Neural progenitor cell (in vitro differentiated cells): ENCODE measurements at regions not wholly inside any gene's neighbourhood (a gene's known extent, or its start where the extent isn't known, plus 50 kb on each side); places are given as distances from the start of the nearest gene placed in this dataset.

ENCODE experiments used
- EZH2 ChIP-seq: fragments of 200-600 bp; sonication (generic); IDR thresholded peaks from 2 replicates; pipeline ENCODE4 v1.6.1; 2017; ENCODE audit warnings: antibody characterized with exemption, mild to moderate bottlenecking, moderate library complexity
- EZH2phosphoT487 ChIP-seq: fragments of 200-600 bp; sonication (generic); IDR thresholded peaks from 2 replicates; pipeline ENCODE4 v1.6.1; 2017; ENCODE audit warnings: antibody characterized with exemption
- TF ChIP-seq, protein P1 (sequence below): fragments of 200-600 bp; sonication (generic); IDR thresholded peaks from 2 replicates; pipeline ENCODE4 v1.5.1; 2017; ENCODE audit warnings: antibody characterized with exemption, mild to moderate bottlenecking

DNA sequence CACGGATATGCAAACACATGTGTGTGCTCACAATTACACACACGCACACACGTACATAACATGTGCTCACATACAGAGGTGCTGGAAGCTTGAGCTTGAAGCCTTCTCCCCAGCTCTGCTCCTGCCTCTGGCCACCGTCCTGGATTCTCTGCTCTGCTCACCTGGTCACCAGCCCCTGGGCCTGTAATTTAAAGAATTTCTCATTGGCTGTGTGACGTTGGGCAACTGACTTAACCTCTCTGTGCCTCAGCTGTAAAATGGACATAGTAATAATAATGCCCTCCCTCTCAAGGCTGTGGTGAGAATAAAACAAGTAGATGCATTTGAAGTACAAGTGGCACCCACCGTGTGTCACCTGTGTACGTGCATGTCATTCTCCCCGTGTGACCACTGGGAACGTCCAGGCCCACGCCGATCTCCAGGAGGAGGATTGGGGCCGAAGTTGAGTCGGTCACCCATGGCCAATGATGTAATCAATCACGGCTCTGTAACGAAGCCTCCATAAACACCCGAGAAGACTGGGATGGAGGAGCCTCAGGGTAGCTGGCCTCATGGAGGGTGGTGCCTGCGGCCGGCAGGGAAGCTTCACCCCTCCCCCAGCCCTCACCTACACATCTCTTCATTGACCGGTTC is 160.9 kb upstream of the AFDN start:
- TF ChIP-seq, protein P1, sequence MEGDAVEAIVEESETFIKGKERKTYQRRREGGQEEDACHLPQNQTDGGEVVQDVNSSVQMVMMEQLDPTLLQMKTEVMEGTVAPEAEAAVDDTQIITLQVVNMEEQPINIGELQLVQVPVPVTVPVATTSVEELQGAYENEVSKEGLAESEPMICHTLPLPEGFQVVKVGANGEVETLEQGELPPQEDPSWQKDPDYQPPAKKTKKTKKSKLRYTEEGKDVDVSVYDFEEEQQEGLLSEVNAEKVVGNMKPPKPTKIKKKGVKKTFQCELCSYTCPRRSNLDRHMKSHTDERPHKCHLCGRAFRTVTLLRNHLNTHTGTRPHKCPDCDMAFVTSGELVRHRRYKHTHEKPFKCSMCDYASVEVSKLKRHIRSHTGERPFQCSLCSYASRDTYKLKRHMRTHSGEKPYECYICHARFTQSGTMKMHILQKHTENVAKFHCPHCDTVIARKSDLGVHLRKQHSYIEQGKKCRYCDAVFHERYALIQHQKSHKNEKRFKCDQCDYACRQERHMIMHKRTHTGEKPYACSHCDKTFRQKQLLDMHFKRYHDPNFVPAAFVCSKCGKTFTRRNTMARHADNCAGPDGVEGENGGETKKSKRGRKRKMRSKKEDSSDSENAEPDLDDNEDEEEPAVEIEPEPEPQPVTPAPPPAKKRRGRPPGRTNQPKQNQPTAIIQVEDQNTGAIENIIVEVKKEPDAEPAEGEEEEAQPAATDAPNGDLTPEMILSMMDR, result no peak
- no peak for TF ChIP-seq EZH2phosphoT487
- no peak for TF ChIP-seq EZH2
